EH (cell line): ENCODE measurements at regions not wholly inside any gene's neighbourhood (a gene's known extent, or its start where the extent isn't known, plus 50 kb on each side); places are given as distances from the start of the nearest gene placed in this dataset.

Source experiments
- DNase-seq: peaks from one replicate; pipeline ENCODE4 v3.0.0-alpha.2; 2015; ENCODE audit warnings: low read depth

DNA sequence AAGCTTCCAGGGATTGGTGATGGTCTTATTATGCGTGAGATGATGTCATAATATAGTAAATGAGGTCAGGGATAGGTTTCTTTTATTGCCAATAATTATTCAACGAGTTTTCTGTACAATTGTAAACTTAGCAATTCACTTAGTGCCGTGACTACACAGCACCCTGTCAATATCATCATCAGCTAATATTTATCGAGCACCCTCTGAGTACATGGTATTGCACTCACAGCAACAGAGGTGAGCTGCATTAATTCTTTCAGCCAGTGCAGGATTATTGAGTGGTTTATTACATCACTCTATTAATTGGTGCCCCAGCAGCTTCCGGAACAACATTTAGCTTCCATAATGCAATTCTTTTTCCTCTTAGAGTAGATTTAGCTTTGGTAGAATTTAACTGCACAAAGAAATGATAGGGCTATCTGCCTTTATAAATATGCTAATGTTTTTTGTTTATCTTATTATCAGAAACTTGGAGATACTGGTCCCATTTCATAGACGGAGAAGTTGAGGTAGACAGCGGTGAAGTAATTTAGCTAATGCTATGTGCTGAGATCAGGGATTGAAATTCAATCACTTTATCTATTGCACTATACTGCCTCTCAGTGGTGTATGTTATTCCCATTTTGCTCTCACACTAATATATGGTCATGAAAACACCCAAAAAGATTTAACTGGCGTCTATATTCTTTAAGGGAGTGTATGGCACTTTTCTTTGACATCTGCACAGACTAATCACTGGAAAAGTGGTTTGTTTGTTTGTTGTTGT is 726.1 kb upstream of the WWC1 start:
- DNase-seq, result peak; percentile 27

DNA sequence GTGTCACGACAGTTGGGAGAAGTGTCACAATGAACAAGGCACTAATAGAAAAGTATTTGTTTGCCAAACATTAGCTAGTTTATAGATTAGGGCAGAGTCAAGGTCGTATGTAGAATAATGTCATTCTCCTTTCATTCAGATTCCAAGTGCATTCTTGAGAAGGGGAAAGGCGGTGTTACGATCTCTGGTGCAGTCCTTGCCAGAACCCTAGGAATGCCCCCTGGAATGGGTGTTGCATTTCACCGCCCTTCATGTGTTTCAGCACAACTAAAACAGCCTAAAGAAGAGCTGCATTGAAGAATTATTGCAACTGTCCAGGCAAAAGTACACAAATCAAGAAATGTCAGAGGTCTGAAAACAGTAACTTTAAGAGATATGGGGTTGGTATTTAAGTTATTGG is 721.0 kb upstream of the WWC1 start:
- DNase-seq, result no peak

DNA sequence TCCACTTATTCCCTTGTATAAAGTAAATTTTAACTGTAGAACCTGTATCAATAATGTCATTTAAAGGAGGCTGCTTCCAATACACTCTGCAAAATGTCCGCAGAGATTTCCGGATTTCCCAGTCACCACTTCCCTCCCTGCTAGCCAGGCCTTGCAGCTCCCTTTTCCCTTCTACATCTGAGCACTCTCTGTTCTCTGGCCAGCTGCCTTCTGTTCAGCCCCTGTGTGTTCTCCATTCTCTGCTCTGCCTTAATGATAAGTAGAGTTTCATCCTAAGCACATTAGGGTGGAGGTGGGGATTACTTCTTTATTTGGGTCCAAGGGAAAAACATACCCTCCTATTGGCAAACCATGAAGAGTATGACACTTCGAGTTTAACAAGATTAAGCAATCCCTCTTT is 719.6 kb upstream of the WWC1 start:
- no peak for DNase-seq

DNA sequence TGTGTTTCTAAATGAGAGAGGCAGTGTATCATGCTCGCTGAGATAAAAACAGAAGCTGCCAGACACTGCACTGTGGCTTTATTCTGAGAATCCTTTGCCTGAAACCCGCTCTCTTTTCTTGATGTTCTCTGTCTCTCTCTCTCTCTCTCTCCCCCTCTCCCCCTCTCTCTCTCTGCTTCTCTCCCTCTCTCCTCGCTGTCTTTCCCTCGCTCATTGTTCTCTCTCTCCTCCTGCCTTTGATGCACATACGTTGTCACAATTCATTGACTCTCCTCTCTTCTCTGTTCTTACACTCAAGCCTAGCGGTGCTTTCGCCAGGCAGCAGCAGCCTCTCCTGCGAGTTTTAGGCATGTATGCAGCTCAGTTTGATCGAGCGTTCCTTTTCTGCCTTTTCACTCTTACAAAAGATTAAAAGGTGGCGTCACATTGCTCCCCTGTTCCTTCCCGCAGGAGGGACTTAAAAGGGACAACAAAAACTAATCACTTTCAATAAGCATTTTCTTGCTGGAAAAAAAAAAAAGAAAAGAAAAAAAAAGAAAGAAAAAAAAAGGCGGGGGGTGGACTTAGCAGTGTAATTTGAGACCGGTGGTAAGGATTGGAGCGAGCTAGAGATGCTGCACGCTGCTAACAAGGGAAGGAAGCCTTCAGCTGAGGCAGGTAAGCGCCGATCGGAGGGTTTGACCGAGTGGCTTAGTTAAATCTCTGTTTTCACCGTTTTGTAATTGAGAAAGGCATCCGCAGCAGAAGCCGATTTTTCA is 717.9 kb upstream of the WWC1 start:
- DNase-seq, result peak; percentile 48

DNA sequence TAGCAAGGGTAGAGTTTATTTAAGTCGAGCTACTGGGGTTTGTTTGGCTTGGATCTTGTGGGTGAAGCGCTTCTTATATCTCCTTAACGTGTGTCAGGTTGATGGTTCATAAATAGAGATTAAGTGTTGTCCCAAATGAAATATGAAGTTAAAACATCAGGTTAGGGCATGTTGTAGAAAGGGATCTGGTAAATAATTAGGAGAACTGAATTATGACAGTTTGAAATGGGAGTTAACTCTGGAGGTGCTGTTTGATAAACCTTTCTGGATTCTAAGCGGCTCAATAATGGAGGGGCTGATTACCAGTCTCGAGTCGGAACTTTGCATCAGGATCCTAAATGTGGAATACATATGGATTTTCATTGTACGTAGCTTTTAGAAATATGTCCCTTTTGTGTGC is 717.0 kb upstream of the WWC1 start:
- DNase-seq, result no peak

DNA sequence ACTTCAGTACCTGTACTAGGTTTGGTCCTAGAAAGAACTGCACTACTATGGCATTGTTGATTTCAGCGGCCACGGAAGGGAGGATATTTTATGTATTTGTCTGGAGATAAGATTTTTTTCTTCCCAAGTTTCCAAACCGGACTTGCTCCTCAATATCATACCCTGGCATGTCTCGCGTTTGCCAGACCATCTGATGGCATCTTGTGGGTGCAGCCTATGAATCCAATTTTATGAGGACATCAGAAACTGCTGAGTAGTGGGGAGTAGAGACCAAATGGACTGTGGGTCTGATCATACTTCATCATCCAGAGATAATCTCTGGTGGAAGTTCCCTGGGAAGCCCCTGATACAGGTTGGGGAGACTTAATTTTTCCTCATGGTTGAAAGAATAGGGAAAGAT is 716.1 kb upstream of the WWC1 start:
- DNase-seq, result no peak

DNA sequence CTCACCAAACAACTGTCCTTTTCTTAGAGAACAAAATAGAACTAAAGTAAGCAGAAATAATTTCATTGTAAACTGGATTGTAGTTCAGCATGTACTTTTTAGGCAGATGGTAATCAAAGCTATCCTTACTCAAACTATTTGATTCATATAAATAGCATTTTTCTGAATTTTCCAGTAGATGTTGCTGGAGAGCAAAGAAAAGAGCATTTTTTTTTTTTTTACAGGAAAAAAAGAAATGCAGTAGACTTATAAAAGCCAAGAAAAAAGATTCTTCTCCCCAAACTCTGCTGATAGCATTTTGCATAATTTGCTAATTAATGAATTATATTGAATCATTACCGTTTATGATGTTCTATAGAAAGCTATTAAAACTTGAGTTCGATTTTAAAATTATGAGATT is 715.3 kb upstream of the WWC1 start:
- no peak for DNase-seq

DNA sequence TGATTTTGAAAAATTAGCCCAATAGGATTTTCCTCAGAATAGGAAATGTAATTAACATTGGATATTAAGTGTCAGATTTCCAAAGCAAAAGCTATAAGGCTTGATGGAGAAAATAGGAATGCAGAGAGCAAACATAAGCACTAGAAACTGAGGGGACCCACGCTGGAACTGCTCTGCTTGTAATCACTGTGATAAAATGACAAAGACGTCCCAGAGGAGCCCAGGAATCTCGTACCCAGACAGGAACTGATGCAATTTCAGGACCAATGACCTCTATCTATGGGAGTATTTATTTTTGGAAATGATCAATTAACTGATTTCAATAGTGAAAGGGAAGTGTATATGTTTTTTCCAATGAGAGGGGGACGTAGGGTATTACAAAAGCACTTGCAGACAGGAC is 714.5 kb upstream of the WWC1 start:
- no peak for DNase-seq

DNA sequence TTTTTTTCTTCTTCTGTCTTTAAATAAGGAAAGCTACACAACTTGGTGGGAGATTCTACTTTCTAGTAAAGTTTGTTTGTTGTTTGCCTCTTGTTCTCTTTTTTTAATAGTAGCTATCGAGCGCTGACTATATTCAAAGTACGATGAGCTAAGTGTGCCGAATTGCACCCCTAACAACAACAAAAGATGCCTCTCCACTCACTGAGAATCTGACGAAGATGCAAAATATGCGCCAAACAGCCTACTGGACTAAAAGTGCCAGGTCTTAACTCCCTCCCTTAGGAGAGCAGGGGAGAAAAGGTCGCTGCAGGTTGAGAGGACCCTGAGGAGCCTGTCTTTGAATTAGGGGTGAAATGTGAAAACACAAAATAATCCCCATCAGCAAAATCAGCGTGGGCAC is 713.8 kb upstream of the WWC1 start:
- no peak for DNase-seq

DNA sequence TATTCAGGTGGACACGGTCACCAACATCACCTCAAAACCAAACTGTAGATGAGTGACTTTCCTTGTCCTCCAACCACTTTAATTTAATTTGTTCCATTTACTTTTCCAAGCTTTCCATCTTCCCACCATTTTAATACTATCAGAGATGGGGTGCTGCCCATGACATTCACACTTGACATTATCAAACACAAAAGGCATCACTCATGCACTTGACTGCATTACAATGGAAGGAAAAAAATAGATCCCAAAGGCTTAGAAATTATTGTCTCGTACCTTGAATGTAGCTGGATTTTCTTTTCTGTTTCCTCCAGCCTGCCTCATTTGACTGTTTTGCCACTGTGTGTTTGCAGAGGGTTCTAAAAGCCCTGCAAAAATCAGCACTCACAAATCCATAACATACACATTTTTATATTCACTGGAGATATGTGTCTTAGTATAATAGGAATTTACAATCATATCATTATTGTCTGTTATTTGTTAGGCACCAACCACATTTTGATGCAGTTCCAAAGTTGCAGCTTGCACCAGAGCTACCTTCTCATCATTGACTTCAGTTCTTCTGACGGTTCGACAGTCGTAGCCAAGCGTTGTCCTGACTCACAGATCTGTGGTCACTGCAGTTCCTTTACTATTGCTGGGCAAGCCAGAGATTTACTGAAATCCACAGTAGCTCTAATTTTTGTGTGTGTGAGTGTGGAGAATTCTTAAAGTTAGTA is 712.3 kb upstream of the WWC1 start:
- DNase-seq, result no peak

DNA sequence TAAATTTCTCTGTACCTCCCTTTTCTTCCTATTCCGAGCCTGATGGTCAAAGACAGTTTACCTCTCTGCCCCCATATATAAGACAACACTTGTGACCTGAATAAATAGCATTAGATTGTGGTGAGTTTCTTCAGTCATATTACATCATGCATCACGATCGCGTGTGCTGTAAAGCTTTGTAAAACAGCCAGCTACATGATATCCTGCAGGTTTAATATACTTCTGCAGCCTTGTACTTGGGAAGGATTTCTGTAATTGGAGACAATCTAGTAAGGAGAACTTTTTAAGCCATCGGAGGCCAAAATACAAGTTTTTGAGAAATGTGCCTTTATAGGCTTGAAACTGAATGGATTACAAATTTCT is 711.8 kb upstream of the WWC1 start:
- DNase-seq, result no peak

DNA sequence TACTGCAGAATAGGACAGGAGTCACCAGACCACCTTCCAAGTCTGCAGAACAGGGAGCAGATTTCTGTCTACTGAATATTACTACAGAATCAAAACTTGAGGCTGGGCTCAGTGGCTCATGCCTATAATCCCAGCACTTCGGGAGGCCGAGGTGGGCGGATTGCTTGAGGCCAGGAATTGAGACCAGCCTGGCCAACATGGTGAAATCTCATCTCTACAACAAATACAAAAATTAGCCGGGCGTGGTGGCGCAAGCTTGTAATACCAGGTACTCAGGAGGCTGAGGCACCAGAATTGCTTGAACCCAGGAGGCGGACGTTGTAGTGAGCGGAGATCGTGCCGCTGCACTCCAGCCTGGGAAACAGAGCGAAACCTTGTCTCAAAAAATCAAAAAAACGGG is 710.8 kb upstream of the WWC1 start:
- no peak for DNase-seq

DNA sequence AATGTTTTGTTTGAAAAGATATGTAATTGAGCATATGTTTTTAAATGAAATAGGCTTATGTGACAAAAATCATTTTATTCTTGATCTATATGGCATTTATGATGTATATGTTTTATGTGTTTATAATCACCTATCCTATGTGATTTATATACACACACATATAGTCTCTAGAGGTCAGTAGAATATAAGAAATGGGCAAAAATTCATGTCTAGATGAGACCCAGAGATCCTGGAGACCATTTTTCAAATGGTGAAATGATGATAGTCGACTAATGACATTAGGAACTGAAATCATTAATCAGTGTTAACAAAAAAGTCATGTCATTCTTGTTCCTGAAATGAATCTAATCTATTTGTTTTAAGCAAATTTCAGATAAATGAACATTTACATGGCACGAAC is 709.2 kb upstream of the WWC1 start:
- peak; percentile 47 for DNase-seq

DNA sequence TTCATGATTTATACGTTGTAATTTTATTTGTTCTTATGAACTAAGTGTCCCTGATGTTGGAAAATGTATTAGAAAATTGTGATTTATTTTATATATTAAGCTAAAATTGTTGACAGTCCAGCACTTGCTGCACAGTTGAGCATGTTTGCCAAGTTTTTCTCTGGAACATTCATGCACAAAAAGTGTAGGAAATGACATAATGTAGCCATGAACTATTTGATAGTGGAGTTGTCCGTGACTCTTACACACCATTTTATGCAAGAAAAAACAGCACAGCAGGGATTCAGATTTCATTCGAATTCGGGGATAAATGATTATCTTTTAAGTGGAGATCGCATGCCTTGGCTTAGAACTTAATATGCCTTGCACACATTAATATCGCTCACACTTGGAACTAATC is 708.6 kb upstream of the WWC1 start:
- DNase-seq, result peak; percentile 44

DNA sequence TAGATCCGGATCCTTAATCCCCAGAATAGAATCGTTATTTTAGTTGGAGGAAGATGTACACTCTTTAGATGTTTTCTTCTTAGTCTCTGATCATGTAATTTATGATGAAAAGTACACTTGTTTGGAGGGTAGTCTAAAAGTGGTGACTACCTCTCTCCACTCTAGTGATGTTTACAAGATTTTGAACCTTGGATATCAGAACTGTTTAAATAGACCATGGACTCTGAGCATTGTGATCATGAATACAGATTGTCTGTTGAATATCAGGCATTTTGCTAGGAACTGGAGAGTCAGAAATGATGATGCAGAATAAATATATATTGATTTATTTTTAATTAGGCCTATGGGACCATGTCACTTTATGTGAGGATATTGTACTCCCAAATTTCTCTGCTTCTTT is 706.3 kb upstream of the WWC1 start:
- no peak for DNase-seq

DNA sequence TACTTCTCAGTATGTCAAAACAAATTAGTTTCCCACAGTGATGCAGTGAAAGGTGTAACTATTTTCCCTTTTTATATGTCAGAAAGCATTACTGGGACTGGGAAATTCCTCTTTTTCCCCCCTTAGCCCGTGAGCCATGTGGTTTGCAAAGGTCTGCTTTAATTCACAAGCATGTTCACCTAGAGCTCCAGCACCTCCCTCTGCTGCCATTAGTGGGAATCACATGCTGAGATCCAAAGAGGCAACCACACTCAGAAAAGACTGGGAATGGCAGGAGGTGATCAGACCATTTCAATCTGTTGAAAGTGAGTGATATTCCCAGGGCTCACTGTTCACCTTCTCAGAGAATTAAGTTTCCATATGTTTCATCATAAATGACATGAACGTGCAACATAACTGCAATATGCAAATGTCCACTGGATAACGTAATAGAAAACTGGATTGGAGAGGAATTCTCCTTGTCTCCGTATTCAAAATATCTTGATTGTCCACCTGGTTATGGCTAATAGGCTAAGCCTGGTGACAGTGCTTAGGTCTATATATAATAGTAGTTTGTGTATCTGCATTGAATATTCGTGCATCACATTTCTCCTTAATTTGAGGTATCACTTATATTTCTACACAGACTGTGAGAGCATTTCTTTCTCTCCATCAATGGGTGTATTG is 703.5 kb upstream of the WWC1 start:
- peak; percentile 41 for DNase-seq

DNA sequence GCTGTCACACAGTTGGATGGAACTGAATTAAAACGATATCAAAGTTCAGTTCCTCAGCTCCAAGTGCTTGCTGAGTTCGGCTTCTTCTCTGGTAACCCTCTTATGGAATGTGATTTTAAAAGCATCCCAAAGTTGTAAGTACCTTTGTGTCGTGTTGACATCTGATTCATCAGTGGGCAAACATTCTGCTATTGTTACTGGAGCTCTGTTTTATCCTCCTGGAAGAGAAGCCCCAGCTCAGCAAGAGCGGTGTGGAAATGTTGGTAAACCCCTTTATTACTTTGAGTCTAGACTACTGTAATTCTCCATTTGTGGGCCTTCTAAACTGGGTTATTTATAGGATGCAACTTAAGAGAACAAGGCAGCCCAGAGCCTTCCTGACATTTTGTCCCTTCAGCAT is 699.3 kb upstream of the WWC1 start:
- no peak for DNase-seq

DNA sequence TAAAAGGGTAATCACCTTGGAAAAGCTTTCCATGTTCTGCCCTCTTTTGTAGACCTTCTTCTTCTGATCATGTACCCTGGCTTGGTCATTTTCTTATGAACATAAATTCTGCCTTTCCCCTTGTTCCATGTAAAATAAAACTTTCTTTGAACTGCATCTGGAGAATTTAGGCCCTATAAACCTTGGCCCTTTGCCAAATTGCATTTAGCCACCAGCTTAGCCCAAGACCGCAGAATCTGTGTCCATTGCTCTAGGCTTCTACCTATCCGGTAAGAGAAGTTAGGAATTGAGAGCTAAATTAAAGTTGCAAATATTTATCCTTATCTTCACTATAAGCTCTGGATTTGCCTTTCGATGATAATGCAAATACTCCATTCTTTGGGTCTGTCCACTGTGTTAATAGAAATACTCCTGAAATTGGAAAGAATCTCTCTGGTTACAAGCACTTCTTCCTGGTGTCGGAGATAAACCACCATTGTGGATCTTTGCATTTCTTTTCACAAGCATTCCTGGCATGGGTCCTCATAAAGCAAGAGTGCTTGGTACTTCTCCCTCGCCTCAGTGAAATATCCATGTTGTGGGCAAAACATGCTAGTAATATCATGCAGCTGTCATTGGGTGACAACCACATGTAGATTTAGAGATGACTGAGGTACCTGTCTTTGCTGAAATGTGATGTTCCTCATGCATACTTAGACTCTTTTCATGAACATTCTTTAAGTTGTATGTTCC is 698.0 kb upstream of the WWC1 start:
- no peak for DNase-seq

DNA sequence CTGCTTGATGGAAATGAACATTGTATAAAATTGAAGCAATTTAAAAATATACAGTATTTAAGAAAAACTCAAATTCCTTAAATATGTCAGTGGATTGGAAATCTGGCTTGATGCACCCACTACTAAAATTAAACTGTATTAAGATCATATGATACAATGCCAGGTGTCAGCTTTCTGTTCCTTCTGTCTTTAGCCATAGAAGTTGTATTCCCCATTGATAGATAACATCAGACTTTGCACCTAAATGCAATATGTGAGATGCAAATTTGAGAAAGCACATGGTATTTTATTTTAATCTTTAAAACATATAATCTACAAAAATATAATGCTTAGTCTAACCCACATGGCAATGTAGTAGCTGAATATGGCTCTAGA is 697.4 kb upstream of the WWC1 start:
- no peak for DNase-seq

DNA sequence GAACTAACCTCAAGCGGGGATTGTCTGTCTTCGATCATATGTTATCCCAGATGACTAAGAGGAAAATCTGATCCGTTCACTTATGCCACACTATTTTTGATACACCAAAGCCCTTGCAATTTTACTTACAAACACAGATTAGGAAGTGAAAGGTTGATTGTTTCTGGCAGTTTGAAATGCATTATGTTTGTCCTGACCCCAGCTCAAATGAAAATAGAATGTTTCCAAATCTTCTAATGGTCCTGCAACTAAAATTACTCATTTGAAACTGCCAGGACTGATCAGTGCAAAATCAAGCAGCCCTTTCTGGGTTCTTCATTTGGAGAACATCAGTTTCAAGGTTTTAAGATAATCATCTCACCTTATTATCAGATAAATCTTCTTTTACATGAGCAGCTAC is 696.7 kb upstream of the WWC1 start:
- DNase-seq, result no peak

DNA sequence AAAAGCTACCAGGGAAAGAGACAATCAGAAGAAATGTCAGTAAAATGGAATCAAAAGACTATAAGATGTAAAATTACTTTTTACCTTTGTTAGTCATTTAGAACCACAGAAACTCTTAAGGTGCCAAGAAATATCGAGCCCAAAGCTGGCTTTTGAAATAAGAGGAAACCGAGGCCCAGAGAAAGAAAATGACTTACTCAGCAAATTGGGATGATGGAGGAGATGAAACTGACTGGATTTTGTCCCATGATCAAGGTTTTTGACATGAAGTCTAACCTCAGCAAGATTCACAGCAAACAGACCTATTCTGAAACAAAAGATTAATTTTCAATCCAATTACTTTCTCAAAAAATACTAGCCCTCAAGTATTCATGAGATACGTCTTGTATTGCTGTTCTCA is 696.2 kb upstream of the WWC1 start:
- DNase-seq, result no peak

DNA sequence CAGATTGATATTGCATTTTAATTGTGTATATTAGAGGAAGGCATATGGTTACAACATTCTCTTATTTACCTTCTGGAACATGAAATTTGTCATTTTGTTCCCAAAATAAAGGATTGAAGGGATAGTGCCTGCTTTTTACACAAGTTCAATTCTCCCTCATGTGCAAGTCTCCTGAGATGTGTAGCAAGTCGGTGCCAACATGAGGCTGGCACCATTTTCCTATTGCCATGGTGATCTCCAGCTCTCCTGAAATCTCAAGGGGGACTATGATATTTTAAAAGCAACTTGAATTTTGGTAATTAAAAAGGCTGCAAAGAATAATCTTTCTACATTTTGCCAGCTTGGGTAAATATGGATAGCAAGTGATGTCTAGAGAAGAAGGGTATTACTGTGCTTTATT is 693.3 kb upstream of the WWC1 start:
- DNase-seq, result no peak
